Breast epithelium (tissue), 4 donors: ENCODE measurements at regions not wholly inside any gene's neighbourhood (a gene's known extent, or its start where the extent isn't known, plus 50 kb on each side); places are given as distances from the start of the nearest gene placed in this dataset.

Experiments used
- DNase-seq, 2 donors: peaks; one replicate each; pipeline ENCODE4 v3.0.0-alpha.2; 2019; ENCODE audit warnings: low spot score in 2 of 2
- H3K27ac ChIP-seq, 2 donors: fragments of 200-600 bp; sonication (generic) in 1 of 2; one replicate each; pipeline ENCODE4 v1.5.1; 2016 to 2019; ENCODE audit warnings: mild to moderate bottlenecking in 1 of 2
- H3K27me3 ChIP-seq, 2 donors: fragments of 200-600 bp; sonication (generic) in 1 of 2; one replicate each; pipeline versions ENCODE4 v1.5.1 to v1.6.0; 2017 to 2019; ENCODE audit warnings: control low read depth in 1 of 2, mild to moderate bottlenecking in 1 of 2
- H3K36me3 ChIP-seq: fragments of 200-600 bp; one replicate; pipeline ENCODE4 v1.5.1; 2019
- H3K4me1 ChIP-seq, 2 donors: fragments of 200-600 bp; sonication (generic); one replicate each; pipeline ENCODE4 v1.5.1; 2016 to 2019; ENCODE audit warnings: control low read depth in 1 of 2
- H3K4me3 ChIP-seq, 3 donors: fragments of 200-600 bp; sonication (generic); 1 replicate in 2 of 3; 2 replicates in 1 of 3; pipeline ENCODE4 v1.5.1; 2016 to 2019; ENCODE audit warnings: mild to moderate bottlenecking in 3 of 3, moderate library complexity in 2 of 3
- H3K9me3 ChIP-seq, 2 donors: fragments of 200-600 bp; sonication (generic) in 1 of 2; one replicate each; pipeline ENCODE4 v1.5.1; 2016 to 2019; ENCODE audit warnings: control low read depth in 1 of 2
- CTCF ChIP-seq, 3 donors: fragments of 450-650 bp; IDR thresholded peaks; one replicate each; pipeline ENCODE4 v1.5.1; 2016 to 2017; ENCODE audit warnings: antibody characterized with exemption in 3 of 3, mild to moderate bottlenecking in 3 of 3, moderate library complexity in 3 of 3
- POLR2A ChIP-seq: fragments of 450-650 bp; IDR thresholded peaks from one replicate; pipeline ENCODE4 v1.6.1; 2016; ENCODE audit warnings: antibody characterized with exemption, mild to moderate bottlenecking, moderate library complexity
- POLR2AphosphoS5 ChIP-seq, 3 donors: sonication (generic); formaldehyde crosslinking; IDR thresholded peaks; one replicate each; pipeline ENCODE4 v1.6.1; 2017; ENCODE audit warnings: antibody characterized with exemption in 3 of 3
- intact Hi-C: fragments of 100-400 bp; cut with DNase I; formaldehyde crosslinking; loops from one replicate; pipeline ENCODE4 v1.15.1; 2023; ENCODE audit warnings: low total_unique reads

DNA sequence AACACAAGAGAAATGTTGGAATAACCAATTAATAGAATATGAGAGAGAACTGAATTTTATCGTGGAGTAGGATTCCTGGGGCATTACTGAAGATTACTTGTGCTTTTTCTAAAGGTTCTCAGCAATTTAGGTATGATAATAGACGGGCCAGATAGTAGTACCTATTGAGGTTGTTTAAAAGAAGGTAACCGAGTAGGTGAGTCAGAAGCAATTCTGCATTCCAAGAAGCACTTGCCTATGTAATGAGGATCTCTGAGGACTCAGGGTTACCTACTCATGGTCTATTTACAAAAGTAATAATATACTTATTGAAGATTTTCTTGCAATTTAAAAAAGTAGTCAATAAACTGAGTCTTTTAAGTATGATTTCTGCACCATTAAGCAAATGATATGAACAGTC lies 1469.8 kb downstream of the BRINP3 start:
- DNase-seq: no peak
- Histone ChIP-seq H3K27me3 (no peaks in the 10 kb centered on the region), H3K36me3 (no peaks in the 10 kb centered on the region), H3K4me3 (no peak overlapping the region), H3K4me1 (no peaks in the 10 kb centered on the region), H3K9me3 (no peaks in the 10 kb centered on the region), H3K27ac (no peak overlapping the region)
- TF ChIP-seq CTCF (IDR thresholded peaks at IDR 0.05): no peak
- no peak for TF ChIP-seq POLR2AphosphoS5 (IDR thresholded peaks at IDR 0.05)
- no peak for TF ChIP-seq POLR2A
- intact Hi-C loops: no loop called here

DNA sequence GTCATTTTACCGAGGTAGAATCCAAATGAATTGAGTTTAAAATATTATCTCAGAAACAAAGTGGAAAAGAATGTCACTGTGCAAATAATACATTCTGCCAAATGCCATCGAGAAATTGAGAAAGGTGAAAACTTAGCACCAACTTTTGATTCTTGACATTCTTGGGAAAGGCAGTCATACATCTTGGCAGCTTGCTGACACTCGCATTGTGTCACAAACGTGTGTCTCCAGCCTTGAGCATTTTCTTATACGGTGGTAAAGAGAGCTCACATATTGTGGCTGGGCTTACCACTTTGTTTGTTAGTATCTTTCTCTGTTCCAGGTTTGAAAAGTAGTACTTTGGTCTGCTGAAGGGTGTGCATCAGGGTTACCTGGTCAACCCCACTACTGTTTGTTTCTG lies 1456.1 kb downstream of the BRINP3 start:
- no peaks in the 10 kb centered on the region for H3K9me3 ChIP-seq
- H3K36me3 ChIP-seq: no peaks in the 10 kb centered on the region
- DNase-seq: no peak
- H3K27ac ChIP-seq: no peak overlapping the region
- no peaks in the 10 kb centered on the region for H3K4me1 ChIP-seq
- H3K27me3 ChIP-seq: no peaks in the 10 kb centered on the region
- no peak overlapping the region for H3K4me3 ChIP-seq
- intact Hi-C loops: no loop called here
- no peak for TF ChIP-seq POLR2AphosphoS5 (IDR thresholded peaks at IDR 0.05)

DNA sequence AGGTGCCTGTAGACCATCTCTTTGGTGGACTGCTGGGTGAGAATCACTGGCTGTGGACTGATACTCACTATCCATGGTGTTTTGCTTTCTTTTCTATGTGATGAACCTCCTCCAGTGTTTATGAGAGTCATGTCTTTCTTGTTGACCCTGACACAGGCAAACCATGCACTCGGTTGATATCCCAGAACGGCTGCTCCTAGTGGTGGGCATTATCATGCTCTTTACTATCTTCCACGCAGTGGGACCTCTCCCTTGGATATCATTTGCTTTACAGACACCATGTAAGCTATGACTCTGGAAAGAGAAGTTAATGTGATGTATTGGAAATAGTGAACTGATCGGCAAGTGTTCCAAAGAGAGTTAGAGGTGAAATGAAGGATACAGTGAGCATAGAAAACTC lies 1455.6 kb downstream of the BRINP3 start:
- intact Hi-C loops: no loop called here
- TF ChIP-seq POLR2AphosphoS5 (IDR thresholded peaks at IDR 0.05): no peak
- no peak for TF ChIP-seq POLR2A
- no peak for TF ChIP-seq CTCF (IDR thresholded peaks at IDR 0.05)
- DNase-seq: no peak
- Histone ChIP-seq H3K27me3 (no peaks in the 10 kb centered on the region), H3K27ac (no peak overlapping the region), H3K36me3 (no peaks in the 10 kb centered on the region), H3K4me3 (no peak overlapping the region), H3K4me1 (no peaks in the 10 kb centered on the region), H3K9me3 (no peaks in the 10 kb centered on the region)

- H3K36me3 ChIP-seq: no peaks in the 10 kb centered on the region
- H3K27me3 ChIP-seq: no peaks in the 10 kb centered on the region
- H3K9me3 ChIP-seq: no peaks in the 10 kb centered on the region
- intact Hi-C loops: no loop called here
- H3K4me1 ChIP-seq: no peaks in the 10 kb centered on the region
- TF ChIP-seq POLR2A (no peak), POLR2AphosphoS5 (IDR thresholded peaks at IDR 0.05) (no peak), CTCF (IDR thresholded peaks at IDR 0.05) (no peak)
- DNase-seq: no peak
- no peak overlapping the region for H3K27ac ChIP-seq
- H3K4me3 ChIP-seq: no peak overlapping the region
Observed at GRCh38 chr1:189027512-189027911, 1450.2 kb downstream of the BRINP3 start.

DNA sequence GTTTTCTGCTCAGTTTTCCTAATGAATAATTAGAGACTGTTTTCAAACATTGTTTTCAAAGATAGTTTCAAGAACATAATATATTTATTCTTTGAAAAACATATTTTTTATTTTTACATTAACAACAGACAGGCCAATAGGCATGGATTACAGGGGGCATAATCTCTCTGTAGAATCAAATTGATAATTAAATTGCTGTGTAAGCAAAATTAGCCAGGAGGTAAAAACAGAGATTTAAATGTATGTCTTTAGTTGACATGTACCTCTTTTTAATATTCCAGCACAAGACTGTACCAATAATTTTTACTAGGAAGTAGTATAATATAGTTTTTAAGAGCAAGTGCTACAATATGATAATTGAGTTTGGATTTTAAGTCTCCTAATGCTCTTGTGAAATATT lies 1444.5 kb downstream of the BRINP3 start:
- H3K27me3 ChIP-seq: no peaks in the 10 kb centered on the region
- no peaks in the 10 kb centered on the region for H3K4me1 ChIP-seq
- no peaks in the 10 kb centered on the region for H3K36me3 ChIP-seq
- no peak for DNase-seq
- no peak for TF ChIP-seq POLR2A
- TF ChIP-seq POLR2AphosphoS5 (IDR thresholded peaks at IDR 0.05): no peak
- no peak for TF ChIP-seq CTCF (IDR thresholded peaks at IDR 0.05)
- intact Hi-C loops: no loop called here
- no peak overlapping the region for H3K27ac ChIP-seq
- no peak overlapping the region for H3K4me3 ChIP-seq
- H3K9me3 ChIP-seq: no peaks in the 10 kb centered on the region

GRCh38 chr1:189036628-189037027 lies 1441.0 kb downstream of the BRINP3 start:
- intact Hi-C loops: no loop called here
- no peaks in the 10 kb centered on the region for H3K4me1 ChIP-seq
- TF ChIP-seq POLR2A: no peak
- no peak for TF ChIP-seq CTCF (IDR thresholded peaks at IDR 0.05)
- TF ChIP-seq POLR2AphosphoS5 (IDR thresholded peaks at IDR 0.05): no peak

More at GRCh38 chr1:189036628-189037027, 1441.0 kb downstream of the BRINP3 start:
- Histone ChIP-seq H3K36me3 (no peaks in the 10 kb centered on the region), H3K4me3 (no peak overlapping the region), H3K27me3 (no peaks in the 10 kb centered on the region), H3K27ac (no peak overlapping the region), H3K9me3 (no peaks in the 10 kb centered on the region)
- no peak for DNase-seq
